HepG2 (cell line): ENCODE measurements at regions not wholly inside any gene's neighbourhood (a gene's known extent, or its start where the extent isn't known, plus 50 kb on each side); places are given as distances from the start of the nearest gene placed in this dataset.
A peak's percentile ranks its signal among the peaks of the same experiment; 100 is the strongest.
"Not testable (repeated sequence)": the region's sequence is repeated elsewhere in the genome, so short reads cannot be mapped to it uniquely, and the experiment has no call there.

Source experiments
- ATAC-seq: fragments of 200-7000 bp; cut with Tn5 transposase; 3 replicates; pipeline ENCODE4 v1.9.1; 2020; ENCODE audit warnings: mild to moderate bottlenecking, moderate library complexity
- BruUV-seq: library from RNA; stranded (reverse); fragments of 400-500 nt; replicated peaks from 2 replicates; lab custom pipeline; 2021; lab: Mats Ljungman, UMichigan
- CTCF ChIA-PET: fragments of 300-600 bp; formaldehyde crosslinking; extraction: SDS; loops from one replicate; lab custom pipeline; 2021; ENCODE audit warnings: low total read pairs, inconsistent platforms, low intra/inter-chr PET ratio; lab: Yijun Ruan, JAX
- POLR2A ChIA-PET: fragments of 350-600 bp; sonication (Branson Sonifier 250); formaldehyde crosslinking; loops from one replicate; lab custom pipeline; 2020; ENCODE audit warnings: antibody characterized with exemption, inconsistent platforms; lab: Yijun Ruan, JAX
- DNase-seq: peaks from one replicate; pipeline ENCODE4 v3.0.0-alpha.2; 2015; ENCODE audit warnings: low spot score
- FAIRE-seq: peaks from 3 replicates; lab custom pipeline; 2011; peaks lifted over from hg19 to GRCh38; lab: Jason Lieb, UNC
- H2AFZ ChIP-seq: one replicate; pipeline ENCODE4 v1.6.1; 2011; ENCODE audit warnings: low read length, inconsistent platforms
- H3K27ac ChIP-seq: fragments of 300-600 bp; 3 replicates; pipeline ENCODE4 v1.8.0; 2011; ENCODE audit warnings: mixed run types, mild to moderate bottlenecking, mixed read lengths, low read length, inconsistent platforms; ENCODE audit not compliant: insufficient read depth; ENCODE audit errors: extremely low read length
- H3K27me3 ChIP-seq, 2 experiments: fragments of 200-600 bp in 1 of 2; 2 replicates in 1 of 2; 3 replicates in 1 of 2; pipeline versions ENCODE4 v1.6.0 to v1.8.0; 2011; ENCODE audit warnings: low read length in 2 of 2, mild to moderate bottlenecking in 2 of 2, moderate library complexity in 2 of 2, inconsistent platforms in 1 of 2; ENCODE audit not compliant: insufficient read depth in 2 of 2, control insufficient read depth in 1 of 2
- H3K36me3 ChIP-seq, 2 experiments: fragments of 200-600 bp in 1 of 2; replicated peaks in 1 of 2; 2 replicates in 1 of 2; 3 replicates in 1 of 2; pipeline versions ENCODE4 v1.5.1 to v1.8.0; 2011; ENCODE audit warnings: low read length in 2 of 2, inconsistent platforms in 1 of 2; ENCODE audit not compliant: insufficient read depth in 2 of 2, control insufficient read depth in 1 of 2
- H3K4me1 ChIP-seq: 2 replicates; pipeline ENCODE4 v1.5.1; 2012; ENCODE audit warnings: low read length, inconsistent platforms; ENCODE audit not compliant: insufficient read depth
- H3K4me2 ChIP-seq: 2 replicates; pipeline ENCODE4 v1.6.0; 2011; ENCODE audit warnings: low read depth, low read length, inconsistent platforms
- H3K4me3 ChIP-seq, 3 experiments: fragments of 200-600 bp in 1 of 3; sonication (generic), shearing (Covaris generic) in 1 of 3; replicated peaks in 1 of 3; 2 replicates each; pipeline ENCODE4 v1.5.1; 2011 to 2016; ENCODE audit warnings: low read length in 3 of 3, inconsistent platforms in 2 of 3, low read depth in 2 of 3, mild to moderate bottlenecking in 2 of 3, control low read depth in 1 of 3, mixed read lengths in 1 of 3; ENCODE audit not compliant: insufficient read depth in 1 of 3
- H3K79me2 ChIP-seq: one replicate; pipeline ENCODE4 v1.6.1; 2011; ENCODE audit warnings: low read length, inconsistent platforms; ENCODE audit not compliant: insufficient read depth
- H3K9ac ChIP-seq: 2 replicates; pipeline ENCODE4 v1.6.0; 2011; ENCODE audit warnings: mild to moderate bottlenecking, low read depth, low read length, inconsistent platforms; ENCODE audit not compliant: insufficient read depth
- H3K9me3 ChIP-seq: 2 replicates; pipeline ENCODE4 v1.5.1; 2012; ENCODE audit warnings: mild to moderate bottlenecking, low read length
- H4K20me1 ChIP-seq: 2 replicates; pipeline ENCODE4 v1.6.0; 2011; ENCODE audit warnings: inconsistent platforms, mild to moderate bottlenecking, low read length, moderate library complexity; ENCODE audit not compliant: insufficient read depth
- SOX13 ChIP-seq, 3 experiments: fragments of 450-650 bp in 1 of 3; sonication (generic) in 1 of 3; formaldehyde crosslinking in 1 of 3; IDR thresholded peaks in 2 of 3; conservative IDR thresholded peaks in 1 of 3; 2 replicates each; pipeline versions ENCODE4 v1.5.0 to v1.6.1; 2016 to 2020; ENCODE audit warnings: antibody characterized with exemption in 1 of 3, mild to moderate bottlenecking in 1 of 3, missing compliant biosample characterization in 1 of 3, missing genetic modification reagents in 1 of 3, moderate library complexity in 1 of 3
- ZNF30 ChIP-seq: sonication (generic); formaldehyde crosslinking; IDR thresholded peaks from 2 replicates; pipeline ENCODE4 v1.5.0; 2020; ENCODE audit warnings: mild to moderate bottlenecking, missing genetic modification reagents
- WGBS: methylation state at CpG from one replicate; pipeline ENCODE4 v1.1.6; 2017; ENCODE audit warnings: low lambda C conversion rate; 5-methylcytosine and 5-hydroxymethylcytosine counted together
- in situ Hi-C: cut with HindIII; loops from 2 replicates; pipeline ENCODE4 v1.10.0; 2017; ENCODE audit warnings: low pct_unique_long_range_greater_than_20kb; ENCODE audit not compliant: extremely low pct_ligation_motif_present
- intact Hi-C: fragments of 100-400 bp; cut with micrococcal nuclease; formaldehyde crosslinking; loops from one replicate; pipeline ENCODE4 v1.10.0; 2022; ENCODE audit not compliant: unreplicated experiment

- FAIRE-seq (no peak), ATAC-seq (no peak)
- Histone ChIP-seq H3K27ac (no peak overlapping the region), H3K79me2 (no peaks in the 10 kb centered on the region), H2AFZ (no peak overlapping the region), H3K36me3 (no peaks in the 10 kb centered on the region; a peak in 1 of 5 replicates), H3K4me1 (peaks cover 28% of the 10 kb centered on the region), H3K4me3 (no peak overlapping the region), H3K4me2 (no peak overlapping the region)
- in situ Hi-C loops, result no loop called here
- POLR2A ChIA-PET, result no interaction called here
- TF ChIP-seq SOX13 (IDR thresholded peaks at IDR 0.05) (no peak), SOX13 (CRISPR knock-in tag; conservative IDR thresholded peaks at IDR 0.05 in 1 of 2, IDR thresholded peaks at IDR 0.05 in 1 of 2) (peak in 1 of 2 experiments; percentile 61; a peak in 1 of 4 replicates), ZNF30 (CRISPR knock-in tag) (no peak)
- TF ChIP-seq, all 625 proteins: peak for 1
- CTCF ChIA-PET, result no interaction called here
- BruUV-seq, result no TSS peak
- WGBS, result 74% methylated on average over 3 of the region's 3 CpGs
- H3K9me3 ChIP-seq, result no peaks in the 10 kb centered on the region
- intact Hi-C loops, result no loop called here
- DNase-seq, result peak; percentile 24
- H3K9ac ChIP-seq, result no peak overlapping the region
- H4K20me1 ChIP-seq, result no peaks in the 10 kb centered on the region
- H3K27me3 ChIP-seq, result no peaks in the 10 kb centered on the region
These were observed 139.5 kb downstream of the ALOX5 start for GRCh38 chr10:45513551-45513950.

- POLR2A ChIA-PET, FAIRE-seq, ATAC-seq, H3K9ac ChIP-seq, H3K4me3 ChIP-seq, CTCF ChIA-PET, BruUV-seq, H3K27ac ChIP-seq, H3K9me3 ChIP-seq, H3K27me3 ChIP-seq, H3K4me2 ChIP-seq, H2AFZ ChIP-seq, intact Hi-C loops, in situ Hi-C loops, H4K20me1 ChIP-seq, H3K36me3 ChIP-seq, H3K79me2 ChIP-seq, DNase-seq: not testable (repeated sequence)
- H3K4me1 ChIP-seq, result peaks cover 28% of the 10 kb centered on the region
- WGBS, result 100% methylated on average over 7 of the region's 37 CpGs
These were observed 137.9 kb downstream of the ALOX5 start for GRCh38 chr10:45511926-45512325.
